ENCODE measurements at regions not wholly inside any gene's neighbourhood (a gene's known extent, or its start where the extent isn't known, plus 50 kb on each side); places are given as distances from the start of the nearest gene placed in this dataset.
A peak's percentile ranks its signal among the peaks of the same experiment; 100 is the strongest.

GRCh38 chr1:168893359-168893801 is 164.4 kb upstream of the DPT start:
- DNase-seq (ENCODE audit: low read depth in 2 of 2), result peak; percentile 29 to 55
- no peak for TF ChIP-seq CTCF (IDR thresholded peaks at IDR 0.05; ENCODE audit: low read depth, low read length)
- H3K4me3 ChIP-seq (replicated peaks in 1 of 2; ENCODE audit: low read depth in 2 of 2, low read length in 2 of 2), result no peak overlapping the region

- DNase-seq (ENCODE audit: low read depth in 2 of 2), result no peak
- TF ChIP-seq CTCF (IDR thresholded peaks at IDR 0.05; ENCODE audit: low read depth, low read length), result no peak
- no peak overlapping the region for H3K4me3 ChIP-seq (replicated peaks in 1 of 2; ENCODE audit: low read depth in 2 of 2, low read length in 2 of 2)
Measured at GRCh38 chr1:168894397-168894903, 165.4 kb upstream of the DPT start.

GRCh38 chr1:168897249-168897648 is 168.2 kb upstream of the DPT start:
- TF ChIP-seq CTCF (IDR thresholded peaks at IDR 0.05; ENCODE audit: low read depth, low read length), result no peak
- H3K4me3 ChIP-seq (replicated peaks in 1 of 2; ENCODE audit: low read depth in 2 of 2, low read length in 2 of 2), result no peak overlapping the region
- no peak for DNase-seq (ENCODE audit: low read depth in 2 of 2)

- no peak for TF ChIP-seq CTCF (IDR thresholded peaks at IDR 0.05; ENCODE audit: low read depth, low read length)
- no peak for DNase-seq (ENCODE audit: low read depth in 2 of 2)
- no peak overlapping the region for H3K4me3 ChIP-seq (replicated peaks in 1 of 2; ENCODE audit: low read depth in 2 of 2, low read length in 2 of 2)
Measured at GRCh38 chr1:168903237-168903830, 174.3 kb upstream of the DPT start.

- H3K4me3 ChIP-seq (replicated peaks in 1 of 2; ENCODE audit: low read depth in 2 of 2, low read length in 2 of 2), result no peak overlapping the region
- TF ChIP-seq CTCF (IDR thresholded peaks at IDR 0.05; ENCODE audit: low read depth, low read length), result no peak
- no peak for DNase-seq (ENCODE audit: low read depth in 2 of 2)
Measured at GRCh38 chr1:168905633-168906032, 176.6 kb upstream of the DPT start.

- no peak for TF ChIP-seq CTCF (IDR thresholded peaks at IDR 0.05; ENCODE audit: low read depth, low read length)
- no peak for DNase-seq (ENCODE audit: low read depth in 2 of 2)
- no peak overlapping the region for H3K4me3 ChIP-seq (replicated peaks in 1 of 2; ENCODE audit: low read depth in 2 of 2, low read length in 2 of 2)
Measured at GRCh38 chr1:168906367-168906766, 177.4 kb upstream of the DPT start.

GRCh38 chr1:168907053-168907452 is 178.0 kb upstream of the DPT start:
- no peak for TF ChIP-seq CTCF (IDR thresholded peaks at IDR 0.05; ENCODE audit: low read depth, low read length)
- DNase-seq (ENCODE audit: low read depth in 2 of 2), result no peak
- no peak overlapping the region for H3K4me3 ChIP-seq (replicated peaks in 1 of 2; ENCODE audit: low read depth in 2 of 2, low read length in 2 of 2)

All from cardiac fibroblast (primary cell).